NCI-H2196 (cell line): ENCODE measurements at regions not wholly inside any gene's neighbourhood (a gene's known extent, or its start where the extent isn't known, plus 50 kb on each side); places are given as distances from the start of the nearest gene placed in this dataset.
"Not testable (repeated sequence)": the region's sequence is repeated elsewhere in the genome, so short reads cannot be mapped to it uniquely, and the experiment has no call there.

Experiments
- DNase-seq: peaks from one replicate; lab custom pipeline; 2025; ENCODE audit not compliant: unreplicated experiment; lab: John Stamatoyannopoulos, UW

DNA sequence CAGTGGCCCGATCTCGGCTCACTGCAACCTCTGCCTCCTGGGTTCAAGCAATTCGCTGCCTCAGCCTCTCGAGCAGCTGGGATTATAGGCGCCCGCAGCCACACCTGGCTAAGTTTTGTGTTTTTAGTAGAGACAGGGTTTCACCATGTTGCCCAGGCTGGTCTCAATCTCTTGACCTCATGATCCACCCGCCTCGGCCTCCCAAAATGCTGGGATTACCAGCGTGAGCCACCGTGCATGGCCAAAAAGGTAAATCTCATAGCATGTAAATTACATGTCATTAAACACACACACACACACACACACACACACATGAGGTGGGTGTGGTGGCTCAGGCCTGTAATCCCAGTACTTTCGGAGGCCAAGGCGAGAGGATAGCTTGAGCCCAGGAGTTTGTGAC is 53.7 kb upstream of the SEPTIN5 start:
- not testable (repeated sequence) for DNase-seq

DNA sequence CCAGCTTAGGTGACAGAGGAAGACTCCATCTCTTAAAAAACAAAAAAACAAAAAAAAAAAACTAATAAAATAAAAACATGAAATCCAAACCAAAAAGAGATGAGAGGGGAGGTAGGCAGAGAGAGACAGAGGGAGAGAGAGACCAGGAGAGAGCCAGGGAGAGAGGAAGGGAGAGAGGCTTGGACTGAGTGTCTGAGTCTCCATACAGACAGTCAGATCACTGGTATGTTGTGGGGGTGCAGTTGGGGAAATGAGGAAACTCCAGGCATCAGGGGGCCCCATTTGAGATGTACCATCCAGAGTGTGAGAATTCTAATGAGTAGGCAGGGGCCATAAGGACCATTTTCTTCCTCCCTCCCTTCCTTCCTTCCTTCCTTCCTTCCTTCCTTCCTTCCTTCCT is 53.1 kb upstream of the SEPTIN5 start:
- no peak for DNase-seq

DNA sequence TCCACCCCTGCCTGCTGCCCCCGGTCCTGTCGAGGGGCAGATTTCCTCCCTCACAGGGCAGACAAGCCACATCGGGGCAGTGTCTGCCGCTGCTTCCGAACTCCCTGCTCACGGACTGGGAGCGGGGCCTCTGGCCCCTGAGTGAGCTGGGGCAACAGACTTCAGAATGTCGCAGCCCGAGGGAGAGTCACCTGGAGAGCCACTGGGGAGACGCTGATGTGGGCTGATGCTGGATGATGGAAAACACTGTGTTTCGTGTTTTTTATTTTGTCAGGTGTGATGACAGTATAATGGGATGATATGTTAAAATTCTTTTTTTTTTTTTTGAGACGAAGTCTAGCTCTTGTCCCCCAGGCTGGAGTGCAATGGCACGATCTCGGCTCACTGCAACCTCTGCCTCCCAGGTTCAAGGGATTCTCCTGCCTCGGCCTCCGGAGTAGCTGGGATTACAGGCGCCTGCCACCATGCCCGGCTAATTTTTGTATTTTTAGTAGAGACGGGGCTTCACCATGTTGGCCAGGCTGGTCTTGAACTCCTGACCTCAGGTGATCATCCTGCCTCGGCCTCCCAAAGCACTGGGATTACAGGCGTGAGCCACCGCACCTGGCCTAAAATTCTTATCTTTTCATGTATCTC is 52.1 kb upstream of the SEPTIN5 start:
- not testable (repeated sequence) for DNase-seq

GRCh38 chr22:19663286-19663815 is 51.0 kb upstream of the SEPTIN5 start:
- DNase-seq, result peak; percentile 72

GRCh38 chr22:19663821-19664355 is 50.4 kb upstream of the SEPTIN5 start:
- peak; percentile 52 for DNase-seq

DNA sequence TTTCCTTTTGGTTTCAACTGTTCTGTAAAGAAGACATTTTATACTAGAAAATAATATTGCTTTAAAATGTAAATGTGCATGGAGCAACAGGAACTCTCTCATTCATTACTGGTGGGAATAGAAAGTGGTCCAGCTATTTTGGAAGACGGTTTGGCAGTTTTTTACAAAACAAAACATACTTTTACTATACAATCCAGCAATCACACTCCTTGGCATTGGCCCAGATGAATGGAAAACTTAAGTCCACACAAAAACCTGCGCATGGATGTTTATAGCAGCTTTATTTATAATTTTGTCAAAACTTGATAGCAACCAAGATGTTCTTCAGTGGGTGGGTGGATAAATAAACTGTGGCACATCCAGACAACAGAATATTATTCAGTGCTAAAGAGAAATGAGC is 49.9 kb upstream of the SEPTIN5 start:
- no peak for DNase-seq
